ENCODE measurements at regions not wholly inside any gene's neighbourhood (a gene's known extent, or its start where the extent isn't known, plus 50 kb on each side); places are given as distances from the start of the nearest gene placed in this dataset.

DNA sequence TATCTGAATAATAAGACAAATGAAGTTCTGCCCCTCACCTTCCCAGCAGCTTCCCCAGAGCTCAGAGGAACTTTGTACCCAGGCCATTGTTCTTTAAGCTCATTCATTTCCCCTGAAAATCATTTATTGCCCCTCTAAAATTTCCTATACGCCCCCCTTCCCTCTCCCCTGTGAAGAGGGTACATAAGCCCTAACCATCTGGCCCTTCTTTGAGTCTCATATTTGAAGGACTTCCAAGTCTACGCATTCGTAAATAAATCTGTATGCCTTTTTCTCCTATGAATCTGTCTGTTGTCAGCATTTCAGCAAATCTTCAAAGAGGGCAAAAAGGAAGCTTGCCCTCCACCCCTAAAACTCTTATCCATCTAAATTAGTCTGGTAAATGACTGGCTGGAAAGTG lies 73.1 kb upstream of the DST start:
- Histone ChIP-seq H3K27ac (ENCODE audit: low read depth, low read length) (peak overlapping the region; percentile 99), H3K36me3 (ENCODE audit: control insufficient read depth in 1 of 2, insufficient read depth in 2 of 2, low read length in 2 of 2) (peaks cover 0 to 12% of the 10 kb centered on the region in 2 experiments; a peak in 2 of 4 replicates), H3K27me3 (ENCODE audit: insufficient read depth, low read length) (no peaks in the 10 kb centered on the region), H3K4me1 (ENCODE audit: control insufficient read depth in 1 of 2, insufficient read depth in 2 of 2, low read length in 2 of 2) (peaks cover 76 to 80% of the 10 kb centered on the region in 2 experiments), H3K9me3 (ENCODE audit: control insufficient read depth in 1 of 2, insufficient read depth in 1 of 2, low read depth in 1 of 2, low read length in 2 of 2) (peaks cover 0 to 5% of the 10 kb centered on the region in 2 experiments; a peak in 1 of 4 replicates), H3K79me2 (ENCODE audit: insufficient read depth, low read length) (peaks cover 73% of the 10 kb centered on the region), H4K20me1 (ENCODE audit: insufficient read depth) (no peaks in the 10 kb centered on the region), H2AFZ (ENCODE audit: low read depth, low read length, poor library complexity, severe bottlenecking) (no peak overlapping the region), H3K9me2 (ENCODE audit: insufficient read depth) (no peaks in the 10 kb centered on the region), H3K4me2 (ENCODE audit: low read length) (peak overlapping the region; percentile 78), H3K9ac (ENCODE audit: low read length) (peak overlapping the region; percentile 48), H3K4me3 (replicated peaks in 1 of 2; ENCODE audit: low read depth in 1 of 2, low read length in 2 of 2) (0 out of 4 replicates have a peak overlapping the region, but pooled peaks of 1 of the 2 experiments have one; percentile 0)
- CTCF ChIA-PET, result interaction anchor here (1.2 to 2.3 kb wide), 3 partner anchors 14 to 39 kb away, joined by 3 to 5 read pairs (median 3); no protein-coding TSS in a partner anchor
- TF ChIP-seq FOSL1 (IDR thresholded peaks at IDR 0.05; ENCODE audit: low read depth), result no peak
- no peak for TF ChIP-seq ZNF274 (IDR thresholded peaks at IDR 0.05; ENCODE audit: low read depth, low read length)
- no peak for TF ChIP-seq EGR1 (IDR thresholded peaks at IDR 0.05; ENCODE audit: low read depth)
- TF ChIP-seq CEBPB (IDR thresholded peaks at IDR 0.05; ENCODE audit: low read depth), result no peak
- no peak for TF ChIP-seq EZH2 (IDR thresholded peaks at IDR 0.05)
- TF ChIP-seq YY1 (IDR thresholded peaks at IDR 0.05; ENCODE audit: extremely low read depth, insufficient replicate concordance, low read depth, low read length), result no peak
- no peak for TF ChIP-seq POLR2A (IDR thresholded peaks at IDR 0.05; ENCODE audit: borderline replicate concordance, extremely low read depth, insufficient read depth, insufficient read length)
- POLR2A ChIA-PET, result interaction anchor here (1.1 to 3.8 kb wide), 2 partner anchors 10 to 14 kb away, joined by 5 to 21 read pairs; no protein-coding TSS in a partner anchor
- DNase-seq (ENCODE audit: low read depth, low spot score), result no peak
- BruUV-seq (replicated peaks), result TSS peak; percentile 77
- intact Hi-C loops (cut with micrococcal nuclease), result no loop called here
- RAD21 ChIA-PET (ENCODE audit: low non-redundant PET in 1 of 2, low total read pairs in 2 of 2, uncharacterized antibody in 2 of 2, unreplicated experiment in 2 of 2), result no interaction called here
- ATAC-seq, result no peak

DNA sequence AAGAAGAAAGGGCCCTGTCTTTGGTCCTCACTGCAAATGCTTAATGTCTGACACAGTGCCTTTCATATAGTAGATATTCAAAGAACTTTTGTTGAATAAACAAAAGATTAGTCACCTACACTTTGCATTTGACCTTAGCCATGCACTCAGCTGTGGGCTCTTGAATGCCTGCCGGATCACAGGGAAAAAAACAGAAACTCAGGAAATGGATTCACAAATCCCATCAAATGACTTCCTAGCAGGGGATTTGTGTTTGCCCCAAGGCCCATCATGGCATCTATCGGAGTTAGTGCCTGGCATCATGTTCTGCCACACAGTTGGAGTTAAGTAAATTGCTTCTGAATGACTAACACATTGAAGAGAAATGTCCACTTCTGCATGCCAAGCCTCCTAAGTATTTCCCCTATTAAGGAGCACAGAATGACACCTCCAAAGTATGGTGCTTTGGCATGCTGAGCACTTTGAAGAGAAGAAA lies 72.3 kb upstream of the DST start:
- H2AFZ ChIP-seq (ENCODE audit: low read depth, low read length, poor library complexity, severe bottlenecking), result no peak overlapping the region
- H3K9me3 ChIP-seq (ENCODE audit: control insufficient read depth in 1 of 2, insufficient read depth in 1 of 2, low read depth in 1 of 2, low read length in 2 of 2), result peaks cover 0 to 5% of the 10 kb centered on the region in 2 experiments; a peak in 1 of 4 replicates
- H4K20me1 ChIP-seq (ENCODE audit: insufficient read depth), result no peaks in the 10 kb centered on the region
- intact Hi-C loops (cut with micrococcal nuclease), result loop anchor here (5.0 kb wide), 1 partner anchor 602 kb away; the partner anchor contains the start of gene PRIM2
- peaks cover 0 to 12% of the 10 kb centered on the region in 2 experiments; a peak in 2 of 4 replicates for H3K36me3 ChIP-seq (ENCODE audit: control insufficient read depth in 1 of 2, insufficient read depth in 2 of 2, low read length in 2 of 2)
- DNase-seq (ENCODE audit: low read depth, low spot score) (peak; percentile 96), ATAC-seq (peak; percentile 69)
- H3K27me3 ChIP-seq (ENCODE audit: insufficient read depth, low read length), result no peaks in the 10 kb centered on the region
- no peaks in the 10 kb centered on the region for H3K9me2 ChIP-seq (ENCODE audit: insufficient read depth)
- peak overlapping the region; percentile 48 for H3K9ac ChIP-seq (ENCODE audit: low read length)
- BruUV-seq (replicated peaks), result no TSS peak
- POLR2A ChIA-PET, result interaction anchor here (1.0 to 3.8 kb wide), 2 partner anchors 11 to 14 kb away, joined by 3 to 21 read pairs; no protein-coding TSS in a partner anchor
- H3K27ac ChIP-seq (ENCODE audit: low read depth, low read length), result peak overlapping the region; percentile 99
- peak overlapping the region in 1 of 2 experiments; percentile 1; a peak in 1 of 4 replicates for H3K4me3 ChIP-seq (replicated peaks in 1 of 2; ENCODE audit: low read depth in 1 of 2, low read length in 2 of 2)
- RAD21 ChIA-PET (ENCODE audit: low non-redundant PET in 1 of 2, low total read pairs in 2 of 2, uncharacterized antibody in 2 of 2, unreplicated experiment in 2 of 2), result no interaction called here
- CTCF ChIA-PET, result interaction anchor here (1.0 to 2.3 kb wide), 3 partner anchors 15 to 610 kb away, joined by 3 to 5 read pairs (median 3); no protein-coding TSS in a partner anchor
- H3K4me2 ChIP-seq (ENCODE audit: low read length), result peak overlapping the region; percentile 78
- peaks cover 80% of the 10 kb centered on the region for H3K79me2 ChIP-seq (ENCODE audit: insufficient read depth, low read length)
- H3K4me1 ChIP-seq (ENCODE audit: control insufficient read depth in 1 of 2, insufficient read depth in 2 of 2, low read length in 2 of 2), result peaks cover 82 to 84% of the 10 kb centered on the region in 2 experiments
- TF ChIP-seq TCF7L2 (IDR thresholded peaks at IDR 0.05; ENCODE audit: borderline replicate concordance, extremely low read depth, insufficient read depth, insufficient read length) (peak; percentile 93), FOSL1 (IDR thresholded peaks at IDR 0.05; ENCODE audit: low read depth) (peak; percentile 92), ELF1 (IDR thresholded peaks at IDR 0.05; ENCODE audit: borderline replicate concordance, low read depth) (peak; percentile 36; the same call in 1 of the 2 replicates), EZH2 (IDR thresholded peaks at IDR 0.05) (no peak), POLR2AphosphoS5 (IDR thresholded peaks at IDR 0.05; ENCODE audit: low read depth, low read length) (peak; percentile 47; the same call in 1 of the 2 replicates), RAD21 (IDR thresholded peaks at IDR 0.05; ENCODE audit: low read depth) (peak; percentile 31; the same call in 1 of the 2 replicates), SIN3A (IDR thresholded peaks at IDR 0.05; ENCODE audit: low read depth) (peak; percentile 89), SRF (IDR thresholded peaks at IDR 0.05; ENCODE audit: low read depth) (peak; percentile 77), ZFX (IDR thresholded peaks at IDR 0.05) (no peak), CEBPB (IDR thresholded peaks at IDR 0.05; ENCODE audit: low read depth) (peak; percentile 80), POLR2A (IDR thresholded peaks at IDR 0.05; ENCODE audit: borderline replicate concordance, extremely low read depth, insufficient read depth, insufficient read length) (no peak), YY1 (IDR thresholded peaks at IDR 0.05; ENCODE audit: extremely low read depth, insufficient replicate concordance, low read depth, low read length) (peak; percentile 76)
- TF ChIP-seq, protein P1, sequence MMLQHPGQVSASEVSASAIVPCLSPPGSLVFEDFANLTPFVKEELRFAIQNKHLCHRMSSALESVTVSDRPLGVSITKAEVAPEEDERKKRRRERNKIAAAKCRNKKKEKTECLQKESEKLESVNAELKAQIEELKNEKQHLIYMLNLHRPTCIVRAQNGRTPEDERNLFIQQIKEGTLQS (IDR thresholded peaks at IDR 0.05), result no peak; the same call in 1 of the 2 replicates
- TF ChIP-seq, protein P2, sequence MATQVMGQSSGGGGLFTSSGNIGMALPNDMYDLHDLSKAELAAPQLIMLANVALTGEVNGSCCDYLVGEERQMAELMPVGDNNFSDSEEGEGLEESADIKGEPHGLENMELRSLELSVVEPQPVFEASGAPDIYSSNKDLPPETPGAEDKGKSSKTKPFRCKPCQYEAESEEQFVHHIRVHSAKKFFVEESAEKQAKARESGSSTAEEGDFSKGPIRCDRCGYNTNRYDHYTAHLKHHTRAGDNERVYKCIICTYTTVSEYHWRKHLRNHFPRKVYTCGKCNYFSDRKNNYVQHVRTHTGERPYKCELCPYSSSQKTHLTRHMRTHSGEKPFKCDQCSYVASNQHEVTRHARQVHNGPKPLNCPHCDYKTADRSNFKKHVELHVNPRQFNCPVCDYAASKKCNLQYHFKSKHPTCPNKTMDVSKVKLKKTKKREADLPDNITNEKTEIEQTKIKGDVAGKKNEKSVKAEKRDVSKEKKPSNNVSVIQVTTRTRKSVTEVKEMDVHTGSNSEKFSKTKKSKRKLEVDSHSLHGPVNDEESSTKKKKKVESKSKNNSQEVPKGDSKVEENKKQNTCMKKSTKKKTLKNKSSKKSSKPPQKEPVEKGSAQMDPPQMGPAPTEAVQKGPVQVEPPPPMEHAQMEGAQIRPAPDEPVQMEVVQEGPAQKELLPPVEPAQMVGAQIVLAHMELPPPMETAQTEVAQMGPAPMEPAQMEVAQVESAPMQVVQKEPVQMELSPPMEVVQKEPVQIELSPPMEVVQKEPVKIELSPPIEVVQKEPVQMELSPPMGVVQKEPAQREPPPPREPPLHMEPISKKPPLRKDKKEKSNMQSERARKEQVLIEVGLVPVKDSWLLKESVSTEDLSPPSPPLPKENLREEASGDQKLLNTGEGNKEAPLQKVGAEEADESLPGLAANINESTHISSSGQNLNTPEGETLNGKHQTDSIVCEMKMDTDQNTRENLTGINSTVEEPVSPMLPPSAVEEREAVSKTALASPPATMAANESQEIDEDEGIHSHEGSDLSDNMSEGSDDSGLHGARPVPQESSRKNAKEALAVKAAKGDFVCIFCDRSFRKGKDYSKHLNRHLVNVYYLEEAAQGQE (IDR thresholded peaks at IDR 0.05; ENCODE audit: low read depth), result no peak
